WTC11 (cell line): ENCODE measurements at regions not wholly inside any gene's neighbourhood (a gene's known extent, or its start where the extent isn't known, plus 50 kb on each side); places are given as distances from the start of the nearest gene placed in this dataset.

Source experiments
- ATAC-seq: fragments of 200-7000 bp; cut with Tn5 transposase; 2 replicates; pipeline ENCODE4 v1.10.0; 2021; ENCODE audit warnings: mild to moderate bottlenecking, moderate library complexity
- CTCF ChIA-PET: fragments of 300-600 bp; sonication (Branson Sonifier 250); formaldehyde crosslinking; loops from one replicate; lab custom pipeline; 2021; ENCODE audit warnings: antibody characterized with exemption; lab: Charles Lee
- POLR2A ChIA-PET: fragments of 350-600 bp; sonication (Branson Sonifier 250); formaldehyde crosslinking; loops from one replicate; lab custom pipeline; 2021; ENCODE audit warnings: antibody characterized with exemption; lab: Charles Lee
- DNase-seq: peaks from one replicate; pipeline ENCODE4 v3.0.0; 2021; ENCODE audit warnings: low spot score
- H3K27ac Mint-ChIP-seq: 2 replicates; pipeline ENCODE4 v1.8.0; 2021; ENCODE audit warnings: mixed read lengths
- H3K27me3 Mint-ChIP-seq: 2 replicates; pipeline ENCODE4 v1.8.0; 2021; ENCODE audit warnings: low read depth, mild to moderate bottlenecking, moderate library complexity, mixed read lengths
- H3K36me3 Mint-ChIP-seq: 2 replicates; pipeline ENCODE4 v1.8.0; 2021; ENCODE audit warnings: mixed read lengths
- H3K4me1 Mint-ChIP-seq: 2 replicates; pipeline ENCODE4 v1.8.0; 2022; ENCODE audit warnings: mixed read lengths
- H3K4me3 Mint-ChIP-seq: 2 replicates; pipeline ENCODE4 v1.8.0; 2021; ENCODE audit warnings: mild to moderate bottlenecking, moderate library complexity, mixed read lengths
- H3K9me3 Mint-ChIP-seq: 2 replicates; pipeline ENCODE4 v1.8.0; 2021; ENCODE audit warnings: mixed read lengths
- ARID4B ChIP-seq: sonication (generic); formaldehyde crosslinking; IDR thresholded peaks from 2 replicates; pipeline ENCODE4 v1.8.0; 2023; ENCODE audit warnings: missing genetic modification reagents, mild to moderate bottlenecking, borderline replicate concordance
- ATF3 ChIP-seq: sonication (generic); formaldehyde crosslinking; conservative IDR thresholded peaks from 2 replicates; pipeline ENCODE4 v1.8.1; 2022; ENCODE audit warnings: mild to moderate bottlenecking, missing genetic modification reagents
- CDX4 ChIP-seq: fragments of 250-450 bp; sonication (Bioruptor Pico); IDR thresholded peaks from 2 replicates; pipeline ENCODE4 v1.9.0; 2021; ENCODE audit warnings: moderate library complexity, mild to moderate bottlenecking, inconsistent platforms, borderline replicate concordance
- EMX1 ChIP-seq: fragments of 250-450 bp; sonication (Bioruptor Pico); IDR thresholded peaks from 2 replicates; pipeline ENCODE4 v1.8.0; 2021; ENCODE audit warnings: mild to moderate bottlenecking
- ERG ChIP-seq: fragments of 250-450 bp; sonication (Bioruptor Pico); IDR thresholded peaks from 2 replicates; pipeline ENCODE4 v1.8.0; 2021; ENCODE audit warnings: mild to moderate bottlenecking
- FOXJ3 ChIP-seq: sonication (generic); formaldehyde crosslinking; IDR thresholded peaks from 2 replicates; pipeline ENCODE4 v1.9.0; 2021; ENCODE audit warnings: missing genetic modification reagents, mild to moderate bottlenecking, borderline replicate concordance
- HMGA2 ChIP-seq: fragments of 250-450 bp; sonication (Bioruptor Pico); IDR thresholded peaks from 2 replicates; pipeline ENCODE4 v1.4.0; 2021; ENCODE audit warnings: mild to moderate bottlenecking, moderate library complexity
- JUN ChIP-seq: sonication (generic); formaldehyde crosslinking; IDR thresholded peaks from 2 replicates; pipeline ENCODE4 v1.8.0; 2023; ENCODE audit warnings: mild to moderate bottlenecking, missing genetic modification reagents
- NR2C2 ChIP-seq: sonication (generic); formaldehyde crosslinking; IDR thresholded peaks from 2 replicates; pipeline ENCODE4 v1.8.0; 2022; ENCODE audit warnings: mild to moderate bottlenecking, missing genetic modification reagents
- NR3C1 ChIP-seq: sonication (generic); formaldehyde crosslinking; conservative IDR thresholded peaks from 2 replicates; pipeline ENCODE4 v1.8.1; 2023; ENCODE audit warnings: low read depth, mild to moderate bottlenecking, missing genetic modification reagents
- RELA ChIP-seq: sonication (generic); formaldehyde crosslinking; IDR thresholded peaks from 2 replicates; pipeline ENCODE4 v1.8.1; 2022; ENCODE audit warnings: missing genetic modification reagents, mild to moderate bottlenecking, borderline replicate concordance
- SP1 ChIP-seq: sonication (generic); formaldehyde crosslinking; conservative IDR thresholded peaks from 2 replicates; pipeline ENCODE4 v1.8.1; 2022; ENCODE audit warnings: missing genetic modification reagents
- TEAD1 ChIP-seq: sonication (generic); formaldehyde crosslinking; IDR thresholded peaks from 2 replicates; pipeline ENCODE4 v1.8.0; 2022; ENCODE audit warnings: mild to moderate bottlenecking, missing genetic modification reagents
- ZBTB21 ChIP-seq: sonication (generic); formaldehyde crosslinking; IDR thresholded peaks from 2 replicates; pipeline ENCODE4 v1.8.1; 2023; ENCODE audit warnings: mild to moderate bottlenecking, missing genetic modification reagents, borderline replicate concordance
- TF ChIP-seq, protein P1 (sequence below): fragments of 250-450 bp; sonication (Bioruptor Pico); IDR thresholded peaks from 2 replicates; pipeline ENCODE4 v1.9.0; 2021; ENCODE audit warnings: mild to moderate bottlenecking
- TF ChIP-seq, protein P2 (sequence below): sonication (generic); formaldehyde crosslinking; IDR thresholded peaks from 2 replicates; pipeline ENCODE4 v1.8.1; 2023; ENCODE audit warnings: mild to moderate bottlenecking, missing genetic modification reagents, moderate library complexity
- TF ChIP-seq, protein P3 (sequence below): sonication (generic); formaldehyde crosslinking; IDR thresholded peaks from 2 replicates; pipeline ENCODE4 v1.8.1; 2023; ENCODE audit warnings: mild to moderate bottlenecking, moderate library complexity, missing genetic modification reagents
- TF ChIP-seq, protein P4 (sequence below): sonication (generic); formaldehyde crosslinking; IDR thresholded peaks from 2 replicates; pipeline ENCODE4 v1.8.0; 2022; ENCODE audit warnings: mild to moderate bottlenecking, missing genetic modification reagents
- TF ChIP-seq, protein P5 (sequence below): sonication (generic); formaldehyde crosslinking; IDR thresholded peaks from 2 replicates; pipeline ENCODE4 v1.8.1; 2022; ENCODE audit warnings: missing genetic modification reagents, borderline replicate concordance

- CTCF ChIA-PET = no interaction called here
- POLR2A ChIA-PET = interaction anchor here (0.7 kb wide), 1 partner anchor 227 kb away, joined by 3 read pairs; no protein-coding TSS in a partner anchor
- Mint-ChIP-seq H3K4me1 (peaks cover 19% of the 10 kb centered on the region), H3K27me3 (no peaks in the 10 kb centered on the region), H3K36me3 (no peaks in the 10 kb centered on the region), H3K4me3 (no peak overlapping the region), H3K27ac (no peak overlapping the region), H3K9me3 (no peaks in the 10 kb centered on the region)
- TF ChIP-seq ERG (CRISPR knock-in tag) (no peak), SP1 (CRISPR knock-in tag) (no peak), RELA (no peak), HMGA2 (CRISPR knock-in tag) (no peak), FOXJ3 (CRISPR knock-in tag) (no peak), NR3C1 (CRISPR knock-in tag) (no peak), CDX4 (CRISPR knock-in tag) (no peak), JUN (CRISPR knock-in tag) (no peak)
- TF ChIP-seq, protein P1, sequence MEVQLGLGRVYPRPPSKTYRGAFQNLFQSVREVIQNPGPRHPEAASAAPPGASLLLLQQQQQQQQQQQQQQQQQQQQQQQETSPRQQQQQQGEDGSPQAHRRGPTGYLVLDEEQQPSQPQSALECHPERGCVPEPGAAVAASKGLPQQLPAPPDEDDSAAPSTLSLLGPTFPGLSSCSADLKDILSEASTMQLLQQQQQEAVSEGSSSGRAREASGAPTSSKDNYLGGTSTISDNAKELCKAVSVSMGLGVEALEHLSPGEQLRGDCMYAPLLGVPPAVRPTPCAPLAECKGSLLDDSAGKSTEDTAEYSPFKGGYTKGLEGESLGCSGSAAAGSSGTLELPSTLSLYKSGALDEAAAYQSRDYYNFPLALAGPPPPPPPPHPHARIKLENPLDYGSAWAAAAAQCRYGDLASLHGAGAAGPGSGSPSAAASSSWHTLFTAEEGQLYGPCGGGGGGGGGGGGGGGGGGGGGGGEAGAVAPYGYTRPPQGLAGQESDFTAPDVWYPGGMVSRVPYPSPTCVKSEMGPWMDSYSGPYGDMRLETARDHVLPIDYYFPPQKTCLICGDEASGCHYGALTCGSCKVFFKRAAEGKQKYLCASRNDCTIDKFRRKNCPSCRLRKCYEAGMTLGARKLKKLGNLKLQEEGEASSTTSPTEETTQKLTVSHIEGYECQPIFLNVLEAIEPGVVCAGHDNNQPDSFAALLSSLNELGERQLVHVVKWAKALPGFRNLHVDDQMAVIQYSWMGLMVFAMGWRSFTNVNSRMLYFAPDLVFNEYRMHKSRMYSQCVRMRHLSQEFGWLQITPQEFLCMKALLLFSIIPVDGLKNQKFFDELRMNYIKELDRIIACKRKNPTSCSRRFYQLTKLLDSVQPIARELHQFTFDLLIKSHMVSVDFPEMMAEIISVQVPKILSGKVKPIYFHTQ (CRISPR knock-in tag) = no peak
- TF ChIP-seq, protein P2, sequence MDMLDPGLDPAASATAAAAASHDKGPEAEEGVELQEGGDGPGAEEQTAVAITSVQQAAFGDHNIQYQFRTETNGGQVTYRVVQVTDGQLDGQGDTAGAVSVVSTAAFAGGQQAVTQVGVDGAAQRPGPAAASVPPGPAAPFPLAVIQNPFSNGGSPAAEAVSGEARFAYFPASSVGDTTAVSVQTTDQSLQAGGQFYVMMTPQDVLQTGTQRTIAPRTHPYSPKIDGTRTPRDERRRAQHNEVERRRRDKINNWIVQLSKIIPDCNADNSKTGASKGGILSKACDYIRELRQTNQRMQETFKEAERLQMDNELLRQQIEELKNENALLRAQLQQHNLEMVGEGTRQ (CRISPR knock-in tag) = no peak
- no peak for DNase-seq
- ATAC-seq = no peak
Observed at GRCh38 chr9:13943176-13943575, 370.8 kb downstream of the NFIB start.

DNA sequence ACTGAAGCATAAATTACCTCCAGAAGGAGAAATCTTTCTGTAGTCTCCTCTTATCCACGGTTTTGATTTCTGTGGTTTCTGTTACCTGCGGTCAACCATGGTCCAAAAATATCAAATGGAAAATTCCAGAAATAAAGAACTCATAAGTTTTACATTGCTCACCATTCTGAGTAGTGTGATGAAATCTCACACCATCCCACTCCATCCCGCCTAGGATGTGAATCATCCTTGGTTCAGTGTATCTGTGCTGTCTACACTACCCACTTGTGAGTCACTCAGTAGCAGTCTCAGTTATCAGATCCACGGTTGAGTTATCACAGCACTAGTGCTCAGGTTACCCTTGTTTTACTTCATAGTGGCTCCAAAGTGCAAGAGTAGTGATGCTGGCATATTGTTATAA is 371.2 kb downstream of the NFIB start:
- TF ChIP-seq, protein P3, sequence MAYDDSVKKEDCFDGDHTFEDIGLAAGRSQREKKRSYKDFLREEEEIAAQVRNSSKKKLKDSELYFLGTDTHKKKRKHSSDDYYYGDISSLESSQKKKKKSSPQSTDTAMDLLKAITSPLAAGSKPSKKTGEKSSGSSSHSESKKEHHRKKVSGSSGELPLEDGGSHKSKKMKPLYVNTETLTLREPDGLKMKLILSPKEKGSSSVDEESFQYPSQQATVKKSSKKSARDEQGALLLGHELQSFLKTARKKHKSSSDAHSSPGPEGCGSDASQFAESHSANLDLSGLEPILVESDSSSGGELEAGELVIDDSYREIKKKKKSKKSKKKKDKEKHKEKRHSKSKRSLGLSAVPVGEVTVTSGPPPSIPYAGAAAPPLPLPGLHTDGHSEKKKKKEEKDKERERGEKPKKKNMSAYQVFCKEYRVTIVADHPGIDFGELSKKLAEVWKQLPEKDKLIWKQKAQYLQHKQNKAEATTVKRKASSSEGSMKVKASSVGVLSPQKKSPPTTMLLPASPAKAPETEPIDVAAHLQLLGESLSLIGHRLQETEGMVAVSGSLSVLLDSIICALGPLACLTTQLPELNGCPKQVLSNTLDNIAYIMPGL (CRISPR knock-in tag) = no peak
- TF ChIP-seq ZBTB21 (no peak), ARID4B (no peak), EMX1 (no peak), TEAD1 (CRISPR knock-in tag) (no peak), NR2C2 (CRISPR knock-in tag) (no peak), ATF3 (CRISPR knock-in tag) (no peak)
- TF ChIP-seq, protein P4, sequence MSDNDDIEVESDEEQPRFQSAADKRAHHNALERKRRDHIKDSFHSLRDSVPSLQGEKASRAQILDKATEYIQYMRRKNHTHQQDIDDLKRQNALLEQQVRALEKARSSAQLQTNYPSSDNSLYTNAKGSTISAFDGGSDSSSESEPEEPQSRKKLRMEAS (CRISPR knock-in tag) = no peak
- TF ChIP-seq, protein P5, sequence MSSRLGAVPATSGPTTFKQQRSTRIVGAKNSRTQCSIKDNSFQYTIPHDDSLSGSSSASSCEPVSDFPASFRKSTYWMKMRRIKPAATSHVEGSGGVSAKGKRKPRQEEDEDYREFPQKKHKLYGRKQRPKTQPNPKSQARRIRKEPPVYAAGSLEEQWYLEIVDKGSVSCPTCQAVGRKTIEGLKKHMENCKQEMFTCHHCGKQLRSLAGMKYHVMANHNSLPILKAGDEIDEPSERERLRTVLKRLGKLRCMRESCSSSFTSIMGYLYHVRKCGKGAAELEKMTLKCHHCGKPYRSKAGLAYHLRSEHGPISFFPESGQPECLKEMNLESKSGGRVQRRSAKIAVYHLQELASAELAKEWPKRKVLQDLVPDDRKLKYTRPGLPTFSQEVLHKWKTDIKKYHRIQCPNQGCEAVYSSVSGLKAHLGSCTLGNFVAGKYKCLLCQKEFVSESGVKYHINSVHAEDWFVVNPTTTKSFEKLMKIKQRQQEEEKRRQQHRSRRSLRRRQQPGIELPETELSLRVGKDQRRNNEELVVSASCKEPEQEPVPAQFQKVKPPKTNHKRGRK = no peak
- H3K4me3 Mint-ChIP-seq = no peak overlapping the region
- no peak overlapping the region for H3K27ac Mint-ChIP-seq
- peaks cover 19% of the 10 kb centered on the region for H3K4me1 Mint-ChIP-seq
- no peaks in the 10 kb centered on the region for H3K9me3 Mint-ChIP-seq
- POLR2A ChIA-PET = no interaction called here
- H3K27me3 Mint-ChIP-seq = no peaks in the 10 kb centered on the region
- DNase-seq = no peak
- CTCF ChIA-PET = no interaction called here
- ATAC-seq = no peak
- no peaks in the 10 kb centered on the region for H3K36me3 Mint-ChIP-seq
